Breast epithelium (tissue), 4 donors: ENCODE measurements at regions not wholly inside any gene's neighbourhood (a gene's known extent, or its start where the extent isn't known, plus 50 kb on each side); places are given as distances from the start of the nearest gene placed in this dataset.

Source experiments
- DNase-seq, 2 donors: peaks; one replicate each; pipeline ENCODE4 v3.0.0-alpha.2; 2019; ENCODE audit warnings: low spot score in 2 of 2
- H3K27ac ChIP-seq, 2 donors: fragments of 200-600 bp; sonication (generic) in 1 of 2; one replicate each; pipeline ENCODE4 v1.5.1; 2016 to 2019; ENCODE audit warnings: mild to moderate bottlenecking in 1 of 2
- H3K27me3 ChIP-seq, 2 donors: fragments of 200-600 bp; sonication (generic) in 1 of 2; one replicate each; pipeline versions ENCODE4 v1.5.1 to v1.6.0; 2017 to 2019; ENCODE audit warnings: control low read depth in 1 of 2, mild to moderate bottlenecking in 1 of 2
- H3K36me3 ChIP-seq: fragments of 200-600 bp; one replicate; pipeline ENCODE4 v1.5.1; 2019
- H3K4me1 ChIP-seq, 2 donors: fragments of 200-600 bp; sonication (generic); one replicate each; pipeline ENCODE4 v1.5.1; 2016 to 2019; ENCODE audit warnings: control low read depth in 1 of 2
- H3K4me3 ChIP-seq, 3 donors: fragments of 200-600 bp; sonication (generic); 1 replicate in 2 of 3; 2 replicates in 1 of 3; pipeline ENCODE4 v1.5.1; 2016 to 2019; ENCODE audit warnings: mild to moderate bottlenecking in 3 of 3, moderate library complexity in 2 of 3
- H3K9me3 ChIP-seq, 2 donors: fragments of 200-600 bp; sonication (generic) in 1 of 2; one replicate each; pipeline ENCODE4 v1.5.1; 2016 to 2019; ENCODE audit warnings: control low read depth in 1 of 2
- POLR2A ChIP-seq: fragments of 450-650 bp; IDR thresholded peaks from one replicate; pipeline ENCODE4 v1.6.1; 2016; ENCODE audit warnings: antibody characterized with exemption, mild to moderate bottlenecking, moderate library complexity
- POLR2AphosphoS5 ChIP-seq, 3 donors: sonication (generic); formaldehyde crosslinking; IDR thresholded peaks; one replicate each; pipeline ENCODE4 v1.6.1; 2017; ENCODE audit warnings: antibody characterized with exemption in 3 of 3
- intact Hi-C: fragments of 100-400 bp; cut with DNase I; formaldehyde crosslinking; loops from one replicate; pipeline ENCODE4 v1.15.1; 2023; ENCODE audit warnings: low total_unique reads
- TF ChIP-seq, protein P1 (sequence below), 3 donors: fragments of 450-650 bp; IDR thresholded peaks; one replicate each; pipeline ENCODE4 v1.5.1; 2016 to 2017; ENCODE audit warnings: antibody characterized with exemption in 3 of 3, mild to moderate bottlenecking in 3 of 3, moderate library complexity in 3 of 3

DNA sequence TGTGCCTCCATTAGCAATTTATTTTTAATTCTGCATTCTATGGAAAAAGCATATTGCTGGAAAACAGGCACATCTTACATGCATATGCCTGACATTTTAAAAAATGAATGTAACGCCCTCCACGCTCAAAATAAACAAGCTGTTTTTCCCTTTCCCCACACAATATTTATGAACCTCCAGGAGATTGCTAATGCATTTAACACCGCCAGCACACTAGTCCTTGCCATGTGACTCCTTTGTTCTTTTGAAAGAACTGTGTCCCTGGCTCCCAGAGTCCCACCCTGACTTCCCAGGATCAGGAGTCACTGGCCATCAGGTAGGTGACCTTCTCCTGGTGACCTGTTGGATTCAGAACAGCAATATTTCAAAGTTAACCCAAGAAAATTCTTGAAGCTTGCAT, 571.2 kb upstream of the CFAP20DC start:
- Histone ChIP-seq H3K4me1 (no peaks in the 10 kb centered on the region), H3K27ac (no peak overlapping the region), H3K4me3 (no peak overlapping the region), H3K9me3 (no peaks in the 10 kb centered on the region), H3K27me3 (no peaks in the 10 kb centered on the region), H3K36me3 (no peaks in the 10 kb centered on the region)
- no peak for DNase-seq
- intact Hi-C loops = no loop called here
- TF ChIP-seq, protein P1, sequence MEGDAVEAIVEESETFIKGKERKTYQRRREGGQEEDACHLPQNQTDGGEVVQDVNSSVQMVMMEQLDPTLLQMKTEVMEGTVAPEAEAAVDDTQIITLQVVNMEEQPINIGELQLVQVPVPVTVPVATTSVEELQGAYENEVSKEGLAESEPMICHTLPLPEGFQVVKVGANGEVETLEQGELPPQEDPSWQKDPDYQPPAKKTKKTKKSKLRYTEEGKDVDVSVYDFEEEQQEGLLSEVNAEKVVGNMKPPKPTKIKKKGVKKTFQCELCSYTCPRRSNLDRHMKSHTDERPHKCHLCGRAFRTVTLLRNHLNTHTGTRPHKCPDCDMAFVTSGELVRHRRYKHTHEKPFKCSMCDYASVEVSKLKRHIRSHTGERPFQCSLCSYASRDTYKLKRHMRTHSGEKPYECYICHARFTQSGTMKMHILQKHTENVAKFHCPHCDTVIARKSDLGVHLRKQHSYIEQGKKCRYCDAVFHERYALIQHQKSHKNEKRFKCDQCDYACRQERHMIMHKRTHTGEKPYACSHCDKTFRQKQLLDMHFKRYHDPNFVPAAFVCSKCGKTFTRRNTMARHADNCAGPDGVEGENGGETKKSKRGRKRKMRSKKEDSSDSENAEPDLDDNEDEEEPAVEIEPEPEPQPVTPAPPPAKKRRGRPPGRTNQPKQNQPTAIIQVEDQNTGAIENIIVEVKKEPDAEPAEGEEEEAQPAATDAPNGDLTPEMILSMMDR (IDR thresholded peaks at IDR 0.05) = no peak
- TF ChIP-seq POLR2A (no peak), POLR2AphosphoS5 (IDR thresholded peaks at IDR 0.05) (no peak)

- H3K4me3 ChIP-seq = no peak overlapping the region
- H3K4me1 ChIP-seq = no peaks in the 10 kb centered on the region
- no peak overlapping the region for H3K27ac ChIP-seq
- H3K9me3 ChIP-seq = no peaks in the 10 kb centered on the region
- H3K36me3 ChIP-seq = no peaks in the 10 kb centered on the region
- intact Hi-C loops = no loop called here
- no peak for TF ChIP-seq POLR2A
- no peak for DNase-seq
- no peaks in the 10 kb centered on the region for H3K27me3 ChIP-seq
These were observed 570.5 kb upstream of the CFAP20DC start for GRCh38 chr3:59620325-59620724.

DNA sequence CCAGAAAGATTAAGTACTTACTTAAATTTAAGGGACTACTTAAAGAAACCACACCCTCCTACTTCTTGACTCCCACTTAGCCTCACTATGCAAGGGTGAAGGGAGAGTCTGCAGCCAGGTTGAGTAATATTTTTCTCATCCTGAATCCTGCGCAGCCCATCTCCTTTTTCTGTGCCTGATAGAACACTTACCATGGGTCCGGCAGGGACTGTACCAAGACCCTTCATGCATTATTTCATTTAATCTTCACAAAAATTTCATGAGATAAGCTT, 562.6 kb upstream of the CFAP20DC start:
- no peak overlapping the region for H3K4me3 ChIP-seq
- intact Hi-C loops = no loop called here
- TF ChIP-seq POLR2A (no peak), POLR2AphosphoS5 (IDR thresholded peaks at IDR 0.05) (no peak)
- TF ChIP-seq, protein P1 (IDR thresholded peaks at IDR 0.05) = no peak
- no peak for DNase-seq
- no peaks in the 10 kb centered on the region for H3K9me3 ChIP-seq
- no peak overlapping the region for H3K27ac ChIP-seq
- no peaks in the 10 kb centered on the region for H3K36me3 ChIP-seq
- H3K4me1 ChIP-seq = no peaks in the 10 kb centered on the region
- H3K27me3 ChIP-seq = no peaks in the 10 kb centered on the region

- Histone ChIP-seq H3K27ac (no peak overlapping the region), H3K9me3 (no peaks in the 10 kb centered on the region), H3K4me1 (no peaks in the 10 kb centered on the region), H3K4me3 (no peak overlapping the region), H3K36me3 (no peaks in the 10 kb centered on the region), H3K27me3 (no peaks in the 10 kb centered on the region)
- TF ChIP-seq, protein P1 (IDR thresholded peaks at IDR 0.05) = no peak
- TF ChIP-seq POLR2AphosphoS5 (IDR thresholded peaks at IDR 0.05) = no peak
- no peak for TF ChIP-seq POLR2A
- intact Hi-C loops = no loop called here
- DNase-seq = no peak
These were observed 562.0 kb upstream of the CFAP20DC start for GRCh38 chr3:59611649-59612443.

GRCh38 chr3:59609657-59610348, 560.0 kb upstream of the CFAP20DC start:
- intact Hi-C loops = no loop called here
- TF ChIP-seq POLR2AphosphoS5 (IDR thresholded peaks at IDR 0.05) = no peak
- no peak for TF ChIP-seq POLR2A
- TF ChIP-seq, protein P1 (IDR thresholded peaks at IDR 0.05) = no peak
- Histone ChIP-seq H3K4me1 (no peaks in the 10 kb centered on the region), H3K9me3 (no peaks in the 10 kb centered on the region), H3K27ac (no peak overlapping the region), H3K4me3 (no peak overlapping the region), H3K27me3 (no peaks in the 10 kb centered on the region), H3K36me3 (no peaks in the 10 kb centered on the region)
- DNase-seq = no peak
